PC-3 (cell line): ENCODE measurements at regions not wholly inside any gene's neighbourhood (a gene's known extent, or its start where the extent isn't known, plus 50 kb on each side); places are given as distances from the start of the nearest gene placed in this dataset.
"Not testable (repeated sequence)": the region's sequence is repeated elsewhere in the genome, so short reads cannot be mapped to it uniquely, and the experiment has no call there.

ENCODE experiments used
- CTCF ChIP-seq: fragments of 300-600 bp; sonication (generic); conservative IDR thresholded peaks from 2 replicates; pipeline ENCODE4 v1.5.1; 2017; ENCODE audit warnings: antibody characterized with exemption, low read depth, mild to moderate bottlenecking, low read length
- EZH2 ChIP-seq: fragments of 300-600 bp; sonication (generic); IDR thresholded peaks from one replicate; pipeline ENCODE4 v1.6.1; 2017; ENCODE audit warnings: antibody characterized with exemption, mild to moderate bottlenecking, low read length; ENCODE audit not compliant: unreplicated experiment

- TF ChIP-seq CTCF, EZH2: not testable (repeated sequence)
These were observed 213.1 kb downstream of the LMLN start for GRCh38 chr3:198173080-198173479.
